Endothelial cell of umbilical vein (primary cell): ENCODE measurements at regions not wholly inside any gene's neighbourhood (a gene's known extent, or its start where the extent isn't known, plus 50 kb on each side); places are given as distances from the start of the nearest gene placed in this dataset.

ENCODE experiments used
- EZH2 ChIP-seq: IDR thresholded peaks from 2 replicates; pipeline ENCODE4 v1.6.1; 2012; ENCODE audit warnings: borderline replicate concordance, low read depth, mild to moderate bottlenecking, moderate library complexity, low read length, inconsistent platforms; ENCODE audit not compliant: severe bottlenecking
- JUN ChIP-seq: IDR thresholded peaks from 2 replicates; pipeline ENCODE4 v1.6.1; 2011; ENCODE audit warnings: borderline replicate concordance, low read depth; ENCODE audit not compliant: insufficient read length, insufficient read depth
- MYC ChIP-seq: IDR thresholded peaks from one replicate; pipeline ENCODE4 v1.6.1; 2011; ENCODE audit warnings: mild to moderate bottlenecking, low read depth, low read length
- POLR2A ChIP-seq: IDR thresholded peaks from 2 replicates; pipeline ENCODE4 v1.6.1; 2012; ENCODE audit warnings: low read depth, mild to moderate bottlenecking, control low read depth, low read length
- POLR2AphosphoS5 ChIP-seq: IDR thresholded peaks from 2 replicates; pipeline ENCODE4 v1.6.1; 2012; ENCODE audit warnings: low read depth, mild to moderate bottlenecking, control low read depth, low read length, moderate library complexity; ENCODE audit not compliant: insufficient read depth
- TF ChIP-seq, protein P1 (sequence below), 2 donors: IDR thresholded peaks; 1 replicate in 1 of 2; 2 replicates in 1 of 2; pipeline ENCODE4 v1.5.1; 2011; ENCODE audit warnings: low read length in 2 of 2, mild to moderate bottlenecking in 2 of 2, moderate library complexity in 2 of 2, control low read depth in 1 of 2, inconsistent platforms in 1 of 2, low read depth in 1 of 2; ENCODE audit not compliant: insufficient read depth in 1 of 2; ENCODE audit errors: extremely low read depth in 1 of 2

DNA sequence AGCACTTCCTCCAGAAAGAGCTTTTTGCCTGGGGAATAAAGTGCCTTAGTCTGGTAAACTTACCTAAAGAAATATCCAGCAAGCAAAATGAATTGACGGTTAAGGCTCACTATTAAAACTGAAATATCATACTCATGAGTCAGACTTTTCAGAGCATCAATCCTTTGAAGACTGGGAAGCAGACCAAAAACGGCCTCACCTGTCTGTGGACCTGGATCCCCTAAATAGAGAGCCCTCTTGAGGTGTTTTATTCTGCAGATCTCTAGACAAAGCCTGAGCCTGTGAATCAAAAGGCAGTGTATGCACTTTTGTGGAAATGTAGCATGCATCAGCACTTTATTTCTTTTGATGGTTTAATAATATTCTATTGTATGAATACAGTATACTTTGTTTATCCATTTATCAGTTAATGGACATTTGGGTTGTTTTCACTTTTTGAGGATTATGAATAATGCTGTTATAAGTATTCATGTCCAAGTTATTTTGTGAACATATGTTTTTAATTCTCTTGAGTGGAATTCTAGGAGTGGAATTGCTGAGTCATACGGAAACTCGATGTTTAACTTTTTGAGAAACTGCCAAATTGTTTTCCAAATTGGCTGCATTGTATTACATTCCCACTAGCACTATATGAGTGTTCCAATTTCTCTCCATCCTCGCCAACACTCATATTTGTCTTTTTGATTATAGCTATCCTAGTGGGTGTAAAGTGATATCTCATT lies 449.0 kb upstream of the IGFBP3 start:
- TF ChIP-seq, protein P1, sequence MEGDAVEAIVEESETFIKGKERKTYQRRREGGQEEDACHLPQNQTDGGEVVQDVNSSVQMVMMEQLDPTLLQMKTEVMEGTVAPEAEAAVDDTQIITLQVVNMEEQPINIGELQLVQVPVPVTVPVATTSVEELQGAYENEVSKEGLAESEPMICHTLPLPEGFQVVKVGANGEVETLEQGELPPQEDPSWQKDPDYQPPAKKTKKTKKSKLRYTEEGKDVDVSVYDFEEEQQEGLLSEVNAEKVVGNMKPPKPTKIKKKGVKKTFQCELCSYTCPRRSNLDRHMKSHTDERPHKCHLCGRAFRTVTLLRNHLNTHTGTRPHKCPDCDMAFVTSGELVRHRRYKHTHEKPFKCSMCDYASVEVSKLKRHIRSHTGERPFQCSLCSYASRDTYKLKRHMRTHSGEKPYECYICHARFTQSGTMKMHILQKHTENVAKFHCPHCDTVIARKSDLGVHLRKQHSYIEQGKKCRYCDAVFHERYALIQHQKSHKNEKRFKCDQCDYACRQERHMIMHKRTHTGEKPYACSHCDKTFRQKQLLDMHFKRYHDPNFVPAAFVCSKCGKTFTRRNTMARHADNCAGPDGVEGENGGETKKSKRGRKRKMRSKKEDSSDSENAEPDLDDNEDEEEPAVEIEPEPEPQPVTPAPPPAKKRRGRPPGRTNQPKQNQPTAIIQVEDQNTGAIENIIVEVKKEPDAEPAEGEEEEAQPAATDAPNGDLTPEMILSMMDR (IDR thresholded peaks at IDR 0.05; ENCODE audit: extremely low read depth in 1 of 2, insufficient read depth in 1 of 2, low read depth in 1 of 2, low read length in 2 of 2), result no peak
- no peak for TF ChIP-seq POLR2A
- no peak for TF ChIP-seq EZH2
- TF ChIP-seq POLR2AphosphoS5, result no peak
- TF ChIP-seq MYC, result no peak
- peak; percentile 42 for TF ChIP-seq JUN
